Sigmoid colon (tissue), 6 donors: ENCODE measurements at regions not wholly inside any gene's neighbourhood (a gene's known extent, or its start where the extent isn't known, plus 50 kb on each side); places are given as distances from the start of the nearest gene placed in this dataset.

Experiments
- DNase-seq: peaks from one replicate; pipeline ENCODE4 v3.0.0-alpha.2; 2019
- H3K27ac ChIP-seq, 4 donors: fragments of 200-600 bp; sonication (generic); one replicate each; pipeline ENCODE4 v1.5.1; 2016 to 2019; ENCODE audit warnings: mild to moderate bottlenecking in 1 of 4
- H3K27me3 ChIP-seq, 3 donors: fragments of 200-600 bp; sonication (generic); one replicate each; pipeline ENCODE4 v1.5.1; 2019; ENCODE audit warnings: mild to moderate bottlenecking in 1 of 3
- H3K36me3 ChIP-seq, 4 donors: fragments of 200-600 bp; sonication (generic); one replicate each; pipeline ENCODE4 v1.5.1; 2016 to 2019
- H3K4me1 ChIP-seq, 4 donors: fragments of 200-600 bp; sonication (generic); one replicate each; pipeline ENCODE4 v1.5.1; 2017 to 2019
- H3K4me3 ChIP-seq, 4 donors: fragments of 200-600 bp; sonication (generic); one replicate each; pipeline ENCODE4 v1.5.1; 2017 to 2019; ENCODE audit warnings: mild to moderate bottlenecking in 2 of 4, moderate library complexity in 1 of 4
- H3K9me3 ChIP-seq, 4 donors: fragments of 200-600 bp in 3 of 4; sonication (generic) in 3 of 4; one replicate each; pipeline versions ENCODE4 v1.5.1 to v1.6.1; 2013 to 2019
- CTCF ChIP-seq, 4 experiments: fragments of 450-650 bp in 3 of 4; fragments of 200-600 bp in 1 of 4; IDR thresholded peaks; one replicate each; pipeline ENCODE4 v1.5.1; 2016 to 2019; ENCODE audit warnings: antibody characterized with exemption in 4 of 4, mild to moderate bottlenecking in 3 of 4, moderate library complexity in 2 of 4
- EP300 ChIP-seq, 4 donors: sonication (generic); formaldehyde crosslinking; IDR thresholded peaks; one replicate each; pipeline ENCODE4 v1.6.1; 2017; ENCODE audit warnings: antibody characterized with exemption in 4 of 4
- POLR2A ChIP-seq, 2 donors: fragments of 450-650 bp; IDR thresholded peaks; one replicate each; pipeline ENCODE4 v1.6.1; 2016; ENCODE audit warnings: antibody characterized with exemption in 2 of 2, mild to moderate bottlenecking in 2 of 2, moderate library complexity in 2 of 2
- POLR2AphosphoS5 ChIP-seq, 4 donors: sonication (generic); formaldehyde crosslinking; IDR thresholded peaks; one replicate each; pipeline ENCODE4 v1.6.1; 2017; ENCODE audit warnings: antibody characterized with exemption in 4 of 4
- WGBS, 2 donors: extraction: QIAGEN DNeasy Blood & Tissue Kit; methylation state at CpG; one replicate each; pipeline ENCODE4 v1.1.7; 2013; 5-methylcytosine and 5-hydroxymethylcytosine counted together
- intact Hi-C: fragments of 100-400 bp; cut with DNase I; formaldehyde crosslinking; loops from one replicate; pipeline ENCODE4 v1.15.1; 2023
- donor health status: healthy with polysubstance abuse.
- donor health status: healthy.

- DNase-seq: no peak
- no peaks in the 10 kb centered on the region for H3K27me3 ChIP-seq
- TF ChIP-seq POLR2A (IDR thresholded peaks at IDR 0.05) (no peak), CTCF (IDR thresholded peaks at IDR 0.05) (no peak), EP300 (IDR thresholded peaks at IDR 0.05) (no peak), POLR2AphosphoS5 (IDR thresholded peaks at IDR 0.05) (no peak)
- no peak overlapping the region for H3K4me3 ChIP-seq
- no peaks in the 10 kb centered on the region for H3K36me3 ChIP-seq
- H3K4me1 ChIP-seq: no peaks in the 10 kb centered on the region
- H3K9me3 ChIP-seq: no peaks in the 10 kb centered on the region
- 89 to 94% methylated on average over 3 of the region's 3 CpGs for WGBS, 2 donors
- no peak overlapping the region for H3K27ac ChIP-seq
- intact Hi-C loops: no loop called here
These were observed 489.2 kb downstream of the KDM4C start for GRCh38 chr9:7246917-7247522.

- DNase-seq: no peak
- H3K36me3 ChIP-seq: no peaks in the 10 kb centered on the region
- H3K27me3 ChIP-seq: no peaks in the 10 kb centered on the region
- intact Hi-C loops: no loop called here
- no peak overlapping the region for H3K4me3 ChIP-seq
- no peaks in the 10 kb centered on the region for H3K4me1 ChIP-seq
- no peak overlapping the region for H3K27ac ChIP-seq
- no peaks in the 10 kb centered on the region for H3K9me3 ChIP-seq
- TF ChIP-seq CTCF (IDR thresholded peaks at IDR 0.05) (no peak), EP300 (IDR thresholded peaks at IDR 0.05) (no peak), POLR2A (IDR thresholded peaks at IDR 0.05) (no peak), POLR2AphosphoS5 (IDR thresholded peaks at IDR 0.05) (no peak)
- 60 to 84% methylated on average over 8 of the region's 8 CpGs for WGBS, 2 donors
These were observed 488.3 kb downstream of the KDM4C start for GRCh38 chr9:7245976-7246580.

- intact Hi-C loops: no loop called here
- no peak overlapping the region for H3K4me3 ChIP-seq
- H3K36me3 ChIP-seq: no peaks in the 10 kb centered on the region
- no peak for DNase-seq
- H3K9me3 ChIP-seq: no peaks in the 10 kb centered on the region
- H3K27me3 ChIP-seq: no peaks in the 10 kb centered on the region
- no peaks in the 10 kb centered on the region for H3K4me1 ChIP-seq
- H3K27ac ChIP-seq: no peak overlapping the region
- TF ChIP-seq EP300 (IDR thresholded peaks at IDR 0.05) (no peak), CTCF (IDR thresholded peaks at IDR 0.05) (no peak), POLR2AphosphoS5 (IDR thresholded peaks at IDR 0.05) (no peak), POLR2A (IDR thresholded peaks at IDR 0.05) (no peak)
These were observed 486.1 kb downstream of the KDM4C start for GRCh38 chr9:7243838-7244237.

GRCh38 chr9:7242126-7242525 is 484.4 kb downstream of the KDM4C start:
- no peak for DNase-seq
- Histone ChIP-seq H3K9me3 (no peaks in the 10 kb centered on the region), H3K27me3 (no peaks in the 10 kb centered on the region), H3K4me3 (no peak overlapping the region), H3K4me1 (no peaks in the 10 kb centered on the region), H3K27ac (no peak overlapping the region), H3K36me3 (no peaks in the 10 kb centered on the region)
- no peak for TF ChIP-seq POLR2AphosphoS5 (IDR thresholded peaks at IDR 0.05)
- no peak for TF ChIP-seq CTCF (IDR thresholded peaks at IDR 0.05)
- no peak for TF ChIP-seq POLR2A (IDR thresholded peaks at IDR 0.05)
- TF ChIP-seq EP300 (IDR thresholded peaks at IDR 0.05): no peak
- intact Hi-C loops: no loop called here
- WGBS, 2 donors: 25 to 77% methylated on average over 1 of the region's 1 CpG

GRCh38 chr9:7241694-7242093 is 483.9 kb downstream of the KDM4C start:
- no peak overlapping the region for H3K4me3 ChIP-seq
- H3K36me3 ChIP-seq: no peaks in the 10 kb centered on the region
- no peak for TF ChIP-seq POLR2A (IDR thresholded peaks at IDR 0.05)
- no peak for TF ChIP-seq POLR2AphosphoS5 (IDR thresholded peaks at IDR 0.05)
- no peak for TF ChIP-seq EP300 (IDR thresholded peaks at IDR 0.05)
- no peak for TF ChIP-seq CTCF (IDR thresholded peaks at IDR 0.05)
- DNase-seq: no peak
- WGBS, 2 donors: 18 to 72% methylated on average over 2 of the region's 2 CpGs
- no peaks in the 10 kb centered on the region for H3K9me3 ChIP-seq
- no peaks in the 10 kb centered on the region for H3K27me3 ChIP-seq
- no peaks in the 10 kb centered on the region for H3K4me1 ChIP-seq
- H3K27ac ChIP-seq: no peak overlapping the region
- intact Hi-C loops: no loop called here
